ENCODE measurements at regions not wholly inside any gene's neighbourhood (a gene's known extent, or its start where the extent isn't known, plus 50 kb on each side); places are given as distances from the start of the nearest gene placed in this dataset.

DNA sequence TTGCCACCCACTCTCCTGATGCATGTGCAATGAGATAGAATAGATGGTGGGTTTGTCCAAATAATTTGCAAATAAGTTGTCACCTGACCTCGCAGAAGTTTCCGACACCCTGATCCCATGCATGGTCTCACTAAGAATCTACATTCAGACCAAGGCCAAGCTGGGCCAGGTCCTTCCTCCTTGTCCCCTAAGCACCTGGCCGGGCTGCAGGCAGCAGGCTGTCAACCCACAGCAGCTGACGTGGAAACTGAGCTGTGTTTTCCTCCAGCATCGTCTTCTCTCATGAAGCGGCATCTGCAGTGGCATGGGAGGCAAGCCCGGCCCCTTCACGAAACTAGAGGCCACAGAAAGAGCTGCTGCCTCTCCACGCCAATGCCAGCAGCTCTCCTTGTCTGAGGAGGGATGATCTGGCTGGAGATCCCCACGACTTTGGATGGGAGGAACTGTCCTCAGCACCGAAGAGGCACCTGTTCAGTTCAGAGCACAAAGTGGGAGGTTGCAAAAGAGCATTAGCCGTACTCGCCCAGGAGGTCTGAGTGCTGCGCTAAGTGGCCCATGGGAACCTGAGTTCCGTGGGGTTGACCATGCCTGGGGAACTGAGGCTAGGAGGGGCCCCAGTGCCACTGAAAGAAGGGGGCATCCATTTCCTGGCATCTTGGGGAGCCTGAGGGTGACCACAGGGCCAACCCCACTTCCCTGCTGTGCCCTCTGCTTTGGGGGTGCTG lies 110.5 kb upstream of the INSIG1 start:
- Histone ChIP-seq H3K79me2 (no peaks in the 10 kb centered on the region), H4K20me1 (ENCODE audit: insufficient read depth, poor library complexity, severe bottlenecking) (no peaks in the 10 kb centered on the region), H3K4me3 (no peak overlapping the region), H3K27ac (no peak overlapping the region), H3K9me3 (ENCODE audit: low read depth) (no peaks in the 10 kb centered on the region), H3K9me2 (replicated peaks; ENCODE audit: insufficient read depth) (no peaks in the 10 kb centered on the region), H3K4me1 (ENCODE audit: insufficient read depth) (peaks cover 3% of the 10 kb centered on the region), H3K4me2 (no peak overlapping the region), H2AFZ (no peak overlapping the region), H3K36me3 (replicated peaks; ENCODE audit: insufficient read depth, low read depth) (no peaks in the 10 kb centered on the region), H3K27me3 (no peaks in the 10 kb centered on the region)
- TF ChIP-seq EZH2phosphoT487 (IDR thresholded peaks at IDR 0.05; ENCODE audit: low read depth, severe bottlenecking, unreplicated experiment) = no peak
- TF ChIP-seq, protein P1, sequence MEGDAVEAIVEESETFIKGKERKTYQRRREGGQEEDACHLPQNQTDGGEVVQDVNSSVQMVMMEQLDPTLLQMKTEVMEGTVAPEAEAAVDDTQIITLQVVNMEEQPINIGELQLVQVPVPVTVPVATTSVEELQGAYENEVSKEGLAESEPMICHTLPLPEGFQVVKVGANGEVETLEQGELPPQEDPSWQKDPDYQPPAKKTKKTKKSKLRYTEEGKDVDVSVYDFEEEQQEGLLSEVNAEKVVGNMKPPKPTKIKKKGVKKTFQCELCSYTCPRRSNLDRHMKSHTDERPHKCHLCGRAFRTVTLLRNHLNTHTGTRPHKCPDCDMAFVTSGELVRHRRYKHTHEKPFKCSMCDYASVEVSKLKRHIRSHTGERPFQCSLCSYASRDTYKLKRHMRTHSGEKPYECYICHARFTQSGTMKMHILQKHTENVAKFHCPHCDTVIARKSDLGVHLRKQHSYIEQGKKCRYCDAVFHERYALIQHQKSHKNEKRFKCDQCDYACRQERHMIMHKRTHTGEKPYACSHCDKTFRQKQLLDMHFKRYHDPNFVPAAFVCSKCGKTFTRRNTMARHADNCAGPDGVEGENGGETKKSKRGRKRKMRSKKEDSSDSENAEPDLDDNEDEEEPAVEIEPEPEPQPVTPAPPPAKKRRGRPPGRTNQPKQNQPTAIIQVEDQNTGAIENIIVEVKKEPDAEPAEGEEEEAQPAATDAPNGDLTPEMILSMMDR (IDR thresholded peaks at IDR 0.05; ENCODE audit: poor library complexity) = no peak
- no peak for TF ChIP-seq EZH2 (IDR thresholded peaks at IDR 0.05; ENCODE audit: borderline replicate concordance)
- WGBS (ENCODE audit: low lambda C conversion rate, missing lambda C conversion rate) = 85% methylated on average over 15 of the region's 15 CpGs
- DNase-seq (ENCODE audit: low spot score) = no peak

- TF ChIP-seq EZH2phosphoT487 (IDR thresholded peaks at IDR 0.05; ENCODE audit: low read depth, severe bottlenecking, unreplicated experiment) (no peak), EZH2 (IDR thresholded peaks at IDR 0.05; ENCODE audit: borderline replicate concordance) (no peak)
- TF ChIP-seq, protein P1 (IDR thresholded peaks at IDR 0.05; ENCODE audit: poor library complexity) = no peak
- Histone ChIP-seq H3K4me2 (no peak overlapping the region), H3K27me3 (no peaks in the 10 kb centered on the region), H3K36me3 (replicated peaks; ENCODE audit: insufficient read depth, low read depth) (no peaks in the 10 kb centered on the region), H3K9me3 (ENCODE audit: low read depth) (no peaks in the 10 kb centered on the region), H3K9me2 (replicated peaks; ENCODE audit: insufficient read depth) (no peaks in the 10 kb centered on the region), H4K20me1 (ENCODE audit: insufficient read depth, poor library complexity, severe bottlenecking) (no peaks in the 10 kb centered on the region), H3K4me1 (ENCODE audit: insufficient read depth) (peaks cover 3% of the 10 kb centered on the region), H2AFZ (no peak overlapping the region), H3K27ac (no peak overlapping the region), H3K4me3 (no peak overlapping the region), H3K79me2 (no peaks in the 10 kb centered on the region)
- DNase-seq (ENCODE audit: low spot score) = no peak
- WGBS (ENCODE audit: low lambda C conversion rate, missing lambda C conversion rate) = 93% methylated on average over 2 of the region's 2 CpGs
These were observed 109.3 kb upstream of the INSIG1 start for GRCh38 chr7:155188357-155188756.

GRCh38 chr7:155188821-155189581 lies 108.7 kb upstream of the INSIG1 start:
- no peak overlapping the region for H3K4me3 ChIP-seq
- H3K27me3 ChIP-seq = no peaks in the 10 kb centered on the region
- TF ChIP-seq EZH2phosphoT487 (IDR thresholded peaks at IDR 0.05; ENCODE audit: low read depth, severe bottlenecking, unreplicated experiment) (no peak), EZH2 (IDR thresholded peaks at IDR 0.05; ENCODE audit: borderline replicate concordance) (no peak)
- TF ChIP-seq, protein P1 (IDR thresholded peaks at IDR 0.05; ENCODE audit: poor library complexity) = no peak
- H3K9me2 ChIP-seq (replicated peaks; ENCODE audit: insufficient read depth) = no peaks in the 10 kb centered on the region
- H3K36me3 ChIP-seq (replicated peaks; ENCODE audit: insufficient read depth, low read depth) = no peaks in the 10 kb centered on the region
- DNase-seq (ENCODE audit: low spot score) = no peak
- H3K4me2 ChIP-seq = no peak overlapping the region
- H3K9me3 ChIP-seq (ENCODE audit: low read depth) = no peaks in the 10 kb centered on the region
- H3K79me2 ChIP-seq = no peaks in the 10 kb centered on the region
- H3K27ac ChIP-seq = peak overlapping the region; percentile 29
- 84% methylated on average over 13 of the region's 13 CpGs for WGBS (ENCODE audit: low lambda C conversion rate, missing lambda C conversion rate)
- no peak overlapping the region for H2AFZ ChIP-seq
- peaks cover 3% of the 10 kb centered on the region for H3K4me1 ChIP-seq (ENCODE audit: insufficient read depth)
- H4K20me1 ChIP-seq (ENCODE audit: insufficient read depth, poor library complexity, severe bottlenecking) = no peaks in the 10 kb centered on the region

Measured in hepatocyte (in vitro differentiated cells).